ENCODE measurements at regions not wholly inside any gene's neighbourhood (a gene's known extent, or its start where the extent isn't known, plus 50 kb on each side); places are given as distances from the start of the nearest gene placed in this dataset.

GRCh38 chr9:121550041-121550440 is 50.4 kb upstream of the GGTA1 start:
- no peak for DNase-seq

GRCh38 chr9:121550569-121551512 is 51.2 kb upstream of the GGTA1 start:
- peak; percentile 81 for DNase-seq

- DNase-seq: no peak
Observed at GRCh38 chr9:121551985-121552753, 52.5 kb upstream of the GGTA1 start.

- no peak for DNase-seq
Observed at GRCh38 chr9:121556082-121556481, 56.4 kb upstream of the GGTA1 start.

- no peak for DNase-seq
Observed at GRCh38 chr9:121556580-121556979, 56.9 kb upstream of the GGTA1 start.

- DNase-seq: peak; percentile 19
Observed at GRCh38 chr9:121557581-121558447, 58.2 kb upstream of the GGTA1 start.

GRCh38 chr9:121558473-121558872 is 58.8 kb upstream of the GGTA1 start:
- DNase-seq: no peak

GRCh38 chr9:121559183-121559582 is 59.5 kb upstream of the GGTA1 start:
- DNase-seq: no peak

GRCh38 chr9:121560921-121561320 is 61.3 kb upstream of the GGTA1 start:
- no peak for DNase-seq

GRCh38 chr9:121561385-121562222 is 62.0 kb upstream of the GGTA1 start:
- no peak for DNase-seq

- no peak for DNase-seq
Observed at GRCh38 chr9:121562301-121562700, 62.7 kb upstream of the GGTA1 start.

GRCh38 chr9:121563425-121563824 is 63.8 kb upstream of the GGTA1 start:
- DNase-seq: no peak

GRCh38 chr9:121563881-121564460 is 64.3 kb upstream of the GGTA1 start:
- no peak for DNase-seq

GRCh38 chr9:121564504-121565260 is 65.0 kb upstream of the GGTA1 start:
- DNase-seq: no peak

- no peak for DNase-seq
Observed at GRCh38 chr9:121566481-121567465, 67.1 kb upstream of the GGTA1 start.

GRCh38 chr9:121567500-121568342 is 68.1 kb upstream of the GGTA1 start:
- DNase-seq: no peak

GRCh38 chr9:121568343-121569265 is 69.0 kb upstream of the GGTA1 start:
- DNase-seq: no peak

All from stimulated activated CD4-positive, alpha-beta T cell treated with anti-CD3 and anti-CD28 coated beads, Interleukin-15, amount 100 ng/mL, for 24 hours (primary cell).